ENCODE measurements at regions not wholly inside any gene's neighbourhood (a gene's known extent, or its start where the extent isn't known, plus 50 kb on each side); places are given as distances from the start of the nearest gene placed in this dataset.

- no peak for DNase-seq
- no peak overlapping the region for H3K4me3 ChIP-seq
- no peak overlapping the region for H3K27ac ChIP-seq
- H3K9me3 ChIP-seq = no peaks in the 10 kb centered on the region
- no peaks in the 10 kb centered on the region for H3K27me3 ChIP-seq
- 61 to 73% (median 73%) methylated on average over 1 of the region's 1 CpG for WGBS, 3 donors
- intact Hi-C loops (cut with DNase I) = no loop called here
- peaks cover 1% of the 10 kb centered on the region for H3K4me1 ChIP-seq (ENCODE audit: insufficient read depth)
- TF ChIP-seq POLR2A (IDR thresholded peaks at IDR 0.05) (no peak), EP300 (IDR thresholded peaks at IDR 0.05) (no peak)
- TF ChIP-seq, protein P1, sequence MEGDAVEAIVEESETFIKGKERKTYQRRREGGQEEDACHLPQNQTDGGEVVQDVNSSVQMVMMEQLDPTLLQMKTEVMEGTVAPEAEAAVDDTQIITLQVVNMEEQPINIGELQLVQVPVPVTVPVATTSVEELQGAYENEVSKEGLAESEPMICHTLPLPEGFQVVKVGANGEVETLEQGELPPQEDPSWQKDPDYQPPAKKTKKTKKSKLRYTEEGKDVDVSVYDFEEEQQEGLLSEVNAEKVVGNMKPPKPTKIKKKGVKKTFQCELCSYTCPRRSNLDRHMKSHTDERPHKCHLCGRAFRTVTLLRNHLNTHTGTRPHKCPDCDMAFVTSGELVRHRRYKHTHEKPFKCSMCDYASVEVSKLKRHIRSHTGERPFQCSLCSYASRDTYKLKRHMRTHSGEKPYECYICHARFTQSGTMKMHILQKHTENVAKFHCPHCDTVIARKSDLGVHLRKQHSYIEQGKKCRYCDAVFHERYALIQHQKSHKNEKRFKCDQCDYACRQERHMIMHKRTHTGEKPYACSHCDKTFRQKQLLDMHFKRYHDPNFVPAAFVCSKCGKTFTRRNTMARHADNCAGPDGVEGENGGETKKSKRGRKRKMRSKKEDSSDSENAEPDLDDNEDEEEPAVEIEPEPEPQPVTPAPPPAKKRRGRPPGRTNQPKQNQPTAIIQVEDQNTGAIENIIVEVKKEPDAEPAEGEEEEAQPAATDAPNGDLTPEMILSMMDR (IDR thresholded peaks at IDR 0.05) = no peak
- H3K36me3 ChIP-seq = no peaks in the 10 kb centered on the region
Observed at GRCh38 chr12:88310069-88310468, 168.0 kb downstream of the TMTC3 start.

DNA sequence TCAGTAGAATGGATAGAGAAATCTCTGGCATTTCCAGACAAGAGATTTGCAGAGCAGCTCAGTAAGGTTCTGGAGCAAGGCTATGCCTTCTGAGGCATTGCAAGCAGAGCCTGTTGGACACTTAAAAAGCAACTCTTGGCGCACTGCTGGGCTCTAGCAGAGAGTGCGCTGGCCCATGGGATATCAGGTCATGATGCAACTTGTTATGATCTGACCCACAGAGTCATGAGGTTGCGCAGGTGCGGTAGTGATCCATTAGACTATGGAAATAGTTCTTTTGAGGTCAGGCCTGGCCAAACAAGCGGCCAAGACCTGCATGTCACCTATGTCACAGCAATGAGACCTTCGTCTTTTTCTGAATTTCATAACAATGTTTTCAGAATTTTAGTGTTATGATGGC is 168.6 kb downstream of the TMTC3 start:
- intact Hi-C loops (cut with DNase I) = no loop called here
- DNase-seq = no peak

GRCh38 chr12:88313554-88313953 is 171.4 kb downstream of the TMTC3 start:
- DNase-seq = no peak
- intact Hi-C loops (cut with DNase I) = no loop called here
- TF ChIP-seq POLR2A (IDR thresholded peaks at IDR 0.05) (no peak), EP300 (IDR thresholded peaks at IDR 0.05) (no peak)
- TF ChIP-seq, protein P1 (IDR thresholded peaks at IDR 0.05) = no peak
- WGBS, 3 donors = 93 to 95% (median 94%) methylated on average over 1 of the region's 1 CpG
- peaks cover 3% of the 10 kb centered on the region for H3K27me3 ChIP-seq
- no peak overlapping the region for H3K27ac ChIP-seq
- H3K9me3 ChIP-seq = no peaks in the 10 kb centered on the region
- H3K36me3 ChIP-seq = no peaks in the 10 kb centered on the region
- peaks cover 1% of the 10 kb centered on the region for H3K4me1 ChIP-seq (ENCODE audit: insufficient read depth)
- no peak overlapping the region for H3K4me3 ChIP-seq

More for the DNA sequence above, 168.6 kb downstream of the TMTC3 start:
- Histone ChIP-seq H3K9me3 (no peaks in the 10 kb centered on the region), H3K4me1 (ENCODE audit: insufficient read depth) (peaks cover 1% of the 10 kb centered on the region), H3K27ac (no peak overlapping the region), H3K4me3 (no peak overlapping the region), H3K27me3 (no peaks in the 10 kb centered on the region), H3K36me3 (no peaks in the 10 kb centered on the region)
- 91 to 96% (median 94%) methylated on average over 6 of the region's 6 CpGs for WGBS, 3 donors
- TF ChIP-seq EP300 (IDR thresholded peaks at IDR 0.05) = no peak
- TF ChIP-seq, protein P1 (IDR thresholded peaks at IDR 0.05) = no peak
- TF ChIP-seq POLR2A (IDR thresholded peaks at IDR 0.05) = no peak

- peaks cover 1% of the 10 kb centered on the region for H3K4me1 ChIP-seq (ENCODE audit: insufficient read depth)
- H3K9me3 ChIP-seq = no peaks in the 10 kb centered on the region
- 93 to 95% (median 93%) methylated on average over 4 of the region's 4 CpGs for WGBS, 3 donors
- H3K4me3 ChIP-seq = no peak overlapping the region
- no peak for DNase-seq
- H3K27me3 ChIP-seq = peaks cover 3% of the 10 kb centered on the region
- H3K27ac ChIP-seq = no peak overlapping the region
- TF ChIP-seq EP300 (IDR thresholded peaks at IDR 0.05) = no peak
- TF ChIP-seq, protein P1 (IDR thresholded peaks at IDR 0.05) = no peak
- TF ChIP-seq POLR2A (IDR thresholded peaks at IDR 0.05) = no peak
- intact Hi-C loops (cut with DNase I) = no loop called here
- no peaks in the 10 kb centered on the region for H3K36me3 ChIP-seq
Observed at GRCh38 chr12:88314706-88315105, 172.6 kb downstream of the TMTC3 start.
